Neural progenitor cell (in vitro differentiated cells): ENCODE measurements at regions not wholly inside any gene's neighbourhood (a gene's known extent, or its start where the extent isn't known, plus 50 kb on each side); places are given as distances from the start of the nearest gene placed in this dataset.

ENCODE experiments used
- EZH2 ChIP-seq: fragments of 200-600 bp; sonication (generic); IDR thresholded peaks from 2 replicates; pipeline ENCODE4 v1.6.1; 2017; ENCODE audit warnings: antibody characterized with exemption, mild to moderate bottlenecking, moderate library complexity
- EZH2phosphoT487 ChIP-seq: fragments of 200-600 bp; sonication (generic); IDR thresholded peaks from 2 replicates; pipeline ENCODE4 v1.6.1; 2017; ENCODE audit warnings: antibody characterized with exemption
- TF ChIP-seq, protein P1 (sequence below): fragments of 200-600 bp; sonication (generic); IDR thresholded peaks from 2 replicates; pipeline ENCODE4 v1.5.1; 2017; ENCODE audit warnings: antibody characterized with exemption, mild to moderate bottlenecking

DNA sequence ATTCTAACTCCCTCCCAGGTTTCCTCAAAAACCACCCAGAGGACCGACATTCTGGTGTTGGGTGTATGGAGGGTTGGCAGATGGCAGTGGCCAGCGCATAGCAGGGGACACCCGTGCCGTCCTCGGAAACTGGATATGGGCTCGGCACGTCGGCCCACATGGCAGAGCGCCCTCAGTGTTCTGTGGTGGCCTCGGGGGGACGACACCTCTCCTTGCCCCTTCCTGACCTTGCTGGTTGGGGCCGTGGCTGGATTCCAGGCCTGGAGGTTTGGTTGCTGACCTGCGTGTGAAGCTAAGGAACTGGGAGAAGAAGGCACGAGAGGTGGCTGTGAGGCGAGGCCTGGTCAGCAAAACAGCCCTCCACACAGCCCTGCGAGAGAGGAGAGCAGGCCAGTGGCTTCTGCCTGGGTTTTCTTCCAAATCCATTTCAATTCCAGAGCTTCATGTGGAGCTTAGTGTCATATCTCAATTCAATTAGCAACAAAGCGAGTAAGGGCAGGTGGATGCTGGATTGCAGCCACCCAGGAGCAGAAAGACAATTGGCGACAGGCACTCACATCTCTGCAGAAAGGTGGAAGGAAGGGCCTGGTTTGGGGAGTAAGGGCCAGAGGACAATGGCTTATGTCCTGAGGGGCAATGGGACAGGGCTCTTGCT, 478.4 kb downstream of the BRD1 start:
- TF ChIP-seq EZH2phosphoT487 (no peak), EZH2 (no peak)
- TF ChIP-seq, protein P1, sequence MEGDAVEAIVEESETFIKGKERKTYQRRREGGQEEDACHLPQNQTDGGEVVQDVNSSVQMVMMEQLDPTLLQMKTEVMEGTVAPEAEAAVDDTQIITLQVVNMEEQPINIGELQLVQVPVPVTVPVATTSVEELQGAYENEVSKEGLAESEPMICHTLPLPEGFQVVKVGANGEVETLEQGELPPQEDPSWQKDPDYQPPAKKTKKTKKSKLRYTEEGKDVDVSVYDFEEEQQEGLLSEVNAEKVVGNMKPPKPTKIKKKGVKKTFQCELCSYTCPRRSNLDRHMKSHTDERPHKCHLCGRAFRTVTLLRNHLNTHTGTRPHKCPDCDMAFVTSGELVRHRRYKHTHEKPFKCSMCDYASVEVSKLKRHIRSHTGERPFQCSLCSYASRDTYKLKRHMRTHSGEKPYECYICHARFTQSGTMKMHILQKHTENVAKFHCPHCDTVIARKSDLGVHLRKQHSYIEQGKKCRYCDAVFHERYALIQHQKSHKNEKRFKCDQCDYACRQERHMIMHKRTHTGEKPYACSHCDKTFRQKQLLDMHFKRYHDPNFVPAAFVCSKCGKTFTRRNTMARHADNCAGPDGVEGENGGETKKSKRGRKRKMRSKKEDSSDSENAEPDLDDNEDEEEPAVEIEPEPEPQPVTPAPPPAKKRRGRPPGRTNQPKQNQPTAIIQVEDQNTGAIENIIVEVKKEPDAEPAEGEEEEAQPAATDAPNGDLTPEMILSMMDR = no peak
